ENCODE measurements at regions not wholly inside any gene's neighbourhood (a gene's known extent, or its start where the extent isn't known, plus 50 kb on each side); places are given as distances from the start of the nearest gene placed in this dataset.

DNA sequence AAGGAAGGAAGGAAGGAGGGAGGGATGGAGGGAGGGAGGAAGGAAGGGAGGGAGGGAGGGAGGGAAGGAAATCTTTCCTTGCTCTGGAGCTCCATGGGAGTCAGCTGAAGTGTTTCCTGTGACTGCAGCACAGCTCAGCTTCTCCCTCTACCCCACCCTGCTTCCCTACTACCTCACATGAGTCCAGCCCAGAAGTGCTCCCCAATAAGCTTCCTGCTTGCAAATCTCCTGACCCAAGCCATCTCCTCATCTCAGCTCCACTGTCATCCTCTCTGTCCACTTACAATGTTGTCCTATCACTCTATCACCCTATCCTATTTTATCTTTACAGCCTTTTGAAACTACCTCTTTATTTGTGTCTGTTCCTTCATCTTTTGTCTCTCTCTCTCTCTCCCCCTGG lies 52.9 kb upstream of the SSBP3 start:
- Histone ChIP-seq H3K27ac (ENCODE audit: low read depth, low read length) (no peak overlapping the region), H3K4me2 (ENCODE audit: low read length) (no peak overlapping the region), H3F3A (ENCODE audit: control insufficient read depth, insufficient read depth) (no peaks in the 10 kb centered on the region), H3K27me3 (ENCODE audit: control insufficient read depth, low read length) (no peaks in the 10 kb centered on the region), H3K4me1 (ENCODE audit: control insufficient read depth, low read length) (peaks cover 14% of the 10 kb centered on the region), H3K4me3 (ENCODE audit: low read length) (no peak overlapping the region), H3K36me3 (ENCODE audit: control insufficient read depth, low read length) (no peaks in the 10 kb centered on the region), H4K20me1 (ENCODE audit: control insufficient read depth, insufficient read depth, low read depth, low read length) (no peaks in the 10 kb centered on the region), H3K9me3 (ENCODE audit: control insufficient read depth, insufficient read depth, low read length) (no peaks in the 10 kb centered on the region), H3K9me2 (replicated peaks; ENCODE audit: control insufficient read depth, low read length) (no peaks in the 10 kb centered on the region), H3K79me2 (ENCODE audit: control insufficient read depth, low read length) (no peaks in the 10 kb centered on the region)
- TF ChIP-seq EZH2phosphoT487 (IDR thresholded peaks at IDR 0.05; ENCODE audit: borderline replicate concordance, low read length), result no peak
- TF ChIP-seq, protein P1, sequence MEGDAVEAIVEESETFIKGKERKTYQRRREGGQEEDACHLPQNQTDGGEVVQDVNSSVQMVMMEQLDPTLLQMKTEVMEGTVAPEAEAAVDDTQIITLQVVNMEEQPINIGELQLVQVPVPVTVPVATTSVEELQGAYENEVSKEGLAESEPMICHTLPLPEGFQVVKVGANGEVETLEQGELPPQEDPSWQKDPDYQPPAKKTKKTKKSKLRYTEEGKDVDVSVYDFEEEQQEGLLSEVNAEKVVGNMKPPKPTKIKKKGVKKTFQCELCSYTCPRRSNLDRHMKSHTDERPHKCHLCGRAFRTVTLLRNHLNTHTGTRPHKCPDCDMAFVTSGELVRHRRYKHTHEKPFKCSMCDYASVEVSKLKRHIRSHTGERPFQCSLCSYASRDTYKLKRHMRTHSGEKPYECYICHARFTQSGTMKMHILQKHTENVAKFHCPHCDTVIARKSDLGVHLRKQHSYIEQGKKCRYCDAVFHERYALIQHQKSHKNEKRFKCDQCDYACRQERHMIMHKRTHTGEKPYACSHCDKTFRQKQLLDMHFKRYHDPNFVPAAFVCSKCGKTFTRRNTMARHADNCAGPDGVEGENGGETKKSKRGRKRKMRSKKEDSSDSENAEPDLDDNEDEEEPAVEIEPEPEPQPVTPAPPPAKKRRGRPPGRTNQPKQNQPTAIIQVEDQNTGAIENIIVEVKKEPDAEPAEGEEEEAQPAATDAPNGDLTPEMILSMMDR (IDR thresholded peaks at IDR 0.05; ENCODE audit: low read depth, low read length, poor library complexity, severe bottlenecking), result no peak

DNA sequence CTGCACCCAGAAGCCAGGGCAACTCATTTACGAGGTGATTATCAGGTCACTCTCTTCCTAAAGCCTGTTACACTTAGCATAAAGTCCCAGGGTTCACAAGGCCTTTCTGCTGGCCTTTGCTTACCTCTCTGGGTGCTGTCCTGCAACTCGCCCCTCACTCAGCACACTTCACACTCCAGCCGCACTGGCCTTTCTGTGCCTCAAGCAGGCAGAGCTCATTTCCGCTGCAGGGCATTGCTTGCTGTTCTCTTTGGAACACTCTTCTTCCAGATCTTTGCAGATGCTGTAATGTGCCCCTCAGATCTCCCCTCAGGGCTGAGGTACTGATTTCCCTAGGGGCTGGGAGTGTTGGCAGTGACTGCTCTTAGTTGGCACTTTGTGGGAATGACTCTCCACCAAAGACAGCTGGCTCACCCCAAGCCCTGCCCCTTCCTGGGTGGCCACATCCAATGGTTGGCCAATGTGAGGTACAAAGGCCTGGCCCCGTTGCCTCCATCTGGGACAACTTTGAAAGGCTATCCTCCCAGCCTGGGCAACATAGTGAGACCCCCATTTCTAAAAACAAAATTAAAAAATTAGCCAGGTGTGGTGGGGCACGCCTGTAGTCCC lies 50.8 kb upstream of the SSBP3 start:
- no peaks in the 10 kb centered on the region for H3K36me3 ChIP-seq (ENCODE audit: control insufficient read depth, low read length)
- no peaks in the 10 kb centered on the region for H3K9me2 ChIP-seq (replicated peaks; ENCODE audit: control insufficient read depth, low read length)
- TF ChIP-seq, protein P1 (IDR thresholded peaks at IDR 0.05; ENCODE audit: low read depth, low read length, poor library complexity, severe bottlenecking), result no peak
- no peak for TF ChIP-seq EZH2phosphoT487 (IDR thresholded peaks at IDR 0.05; ENCODE audit: borderline replicate concordance, low read length)
- no peaks in the 10 kb centered on the region for H3K27me3 ChIP-seq (ENCODE audit: control insufficient read depth, low read length)
- no peaks in the 10 kb centered on the region for H3K79me2 ChIP-seq (ENCODE audit: control insufficient read depth, low read length)
- no peak overlapping the region for H3K27ac ChIP-seq (ENCODE audit: low read depth, low read length)
- H3K4me2 ChIP-seq (ENCODE audit: low read length), result no peak overlapping the region
- H4K20me1 ChIP-seq (ENCODE audit: control insufficient read depth, insufficient read depth, low read depth, low read length), result no peaks in the 10 kb centered on the region
- H3K9me3 ChIP-seq (ENCODE audit: control insufficient read depth, insufficient read depth, low read length), result no peaks in the 10 kb centered on the region
- no peaks in the 10 kb centered on the region for H3F3A ChIP-seq (ENCODE audit: control insufficient read depth, insufficient read depth)
- H3K4me3 ChIP-seq (ENCODE audit: low read length), result no peak overlapping the region
- H3K4me1 ChIP-seq (ENCODE audit: control insufficient read depth, low read length), result no peaks in the 10 kb centered on the region

DNA sequence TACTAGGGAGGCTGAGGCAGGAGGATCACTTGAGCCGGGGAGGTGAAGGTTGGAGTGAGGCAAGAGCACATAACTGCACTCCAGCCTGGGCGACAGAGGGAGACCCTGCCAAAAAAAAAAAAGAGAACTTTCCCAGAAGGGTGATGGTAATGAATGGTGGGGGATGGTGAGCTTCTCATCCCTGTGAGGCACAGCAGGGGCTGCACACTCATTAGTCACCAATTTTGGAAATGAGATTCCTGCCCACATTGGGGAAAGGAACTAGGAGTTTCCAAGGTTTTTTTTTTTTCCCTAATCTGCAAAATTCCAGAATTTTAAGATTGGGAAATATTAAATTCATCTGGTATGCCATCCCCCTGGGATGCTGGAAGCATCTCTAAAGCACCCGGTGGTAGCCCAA lies 50.2 kb upstream of the SSBP3 start:
- H3K4me2 ChIP-seq (ENCODE audit: low read length), result no peak overlapping the region

More for the DNA sequence above, 50.2 kb upstream of the SSBP3 start:
- Histone ChIP-seq H3K9me2 (replicated peaks; ENCODE audit: control insufficient read depth, low read length) (no peaks in the 10 kb centered on the region), H3K4me3 (ENCODE audit: low read length) (no peak overlapping the region), H4K20me1 (ENCODE audit: control insufficient read depth, insufficient read depth, low read depth, low read length) (no peaks in the 10 kb centered on the region), H3F3A (ENCODE audit: control insufficient read depth, insufficient read depth) (no peaks in the 10 kb centered on the region), H3K36me3 (ENCODE audit: control insufficient read depth, low read length) (no peaks in the 10 kb centered on the region), H3K27ac (ENCODE audit: low read depth, low read length) (no peak overlapping the region), H3K79me2 (ENCODE audit: control insufficient read depth, low read length) (no peaks in the 10 kb centered on the region), H3K4me1 (ENCODE audit: control insufficient read depth, low read length) (no peaks in the 10 kb centered on the region), H3K27me3 (ENCODE audit: control insufficient read depth, low read length) (no peaks in the 10 kb centered on the region), H3K9me3 (ENCODE audit: control insufficient read depth, insufficient read depth, low read length) (no peaks in the 10 kb centered on the region)
- no peak for TF ChIP-seq EZH2phosphoT487 (IDR thresholded peaks at IDR 0.05; ENCODE audit: borderline replicate concordance, low read length)
- TF ChIP-seq, protein P1 (IDR thresholded peaks at IDR 0.05; ENCODE audit: low read depth, low read length, poor library complexity, severe bottlenecking), result no peak

Data from DOHH2 (cell line).